ENCODE measurements at regions not wholly inside any gene's neighbourhood (a gene's known extent, or its start where the extent isn't known, plus 50 kb on each side); places are given as distances from the start of the nearest gene placed in this dataset.

- POLR2A ChIA-PET = no interaction called here
- no peak overlapping the region for H3K4me3 Mint-ChIP-seq
- no peaks in the 10 kb centered on the region for H3K36me3 Mint-ChIP-seq (ENCODE audit: low read depth)
- CTCF ChIA-PET = no interaction called here
- H3K9me3 Mint-ChIP-seq = no peaks in the 10 kb centered on the region
- H3K27me3 Mint-ChIP-seq = peaks cover 11% of the 10 kb centered on the region
- intact Hi-C loops (cut with micrococcal nuclease) = no loop called here
- no peak for TF ChIP-seq CTCF (IDR thresholded peaks at IDR 0.05)
- H3K4me1 Mint-ChIP-seq (ENCODE audit: low read depth) = no peaks in the 10 kb centered on the region
- ATAC-seq (no peak), DNase-seq (no peak)
- no peak overlapping the region for H3K27ac Mint-ChIP-seq
Observed at GRCh38 chr13:60260440-60260839, 96.7 kb upstream of the DIAPH3 start.

- no peak for TF ChIP-seq CTCF (IDR thresholded peaks at IDR 0.05)
- DNase-seq = no peak
- H3K4me3 Mint-ChIP-seq = no peak overlapping the region
- no peaks in the 10 kb centered on the region for H3K9me3 Mint-ChIP-seq
- no peaks in the 10 kb centered on the region for H3K36me3 Mint-ChIP-seq (ENCODE audit: low read depth)
- CTCF ChIA-PET = no interaction called here
- peaks cover 11% of the 10 kb centered on the region for H3K27me3 Mint-ChIP-seq
- H3K27ac Mint-ChIP-seq = no peak overlapping the region
- POLR2A ChIA-PET = no interaction called here
- ATAC-seq = no peak
- no peaks in the 10 kb centered on the region for H3K4me1 Mint-ChIP-seq (ENCODE audit: low read depth)
- intact Hi-C loops (cut with micrococcal nuclease) = no loop called here
Observed at GRCh38 chr13:60261432-60262351, 98.0 kb upstream of the DIAPH3 start.

- POLR2A ChIA-PET = no interaction called here
- Mint-ChIP-seq H3K36me3 (ENCODE audit: low read depth) (no peaks in the 10 kb centered on the region), H3K9me3 (no peaks in the 10 kb centered on the region), H3K4me1 (ENCODE audit: low read depth) (no peaks in the 10 kb centered on the region), H3K27ac (no peak overlapping the region), H3K4me3 (no peak overlapping the region), H3K27me3 (peaks cover 11% of the 10 kb centered on the region)
- intact Hi-C loops (cut with micrococcal nuclease) = no loop called here
- CTCF ChIA-PET = no interaction called here
- DNase-seq = no peak
- no peak for ATAC-seq
- TF ChIP-seq CTCF (IDR thresholded peaks at IDR 0.05) = no peak
Observed at GRCh38 chr13:60265566-60265965, 101.8 kb upstream of the DIAPH3 start.

GRCh38 chr13:60267498-60268202 is 103.9 kb upstream of the DIAPH3 start:
- ChIA-PET POLR2A (no interaction called here), CTCF (no interaction called here)
- intact Hi-C loops (cut with micrococcal nuclease) = no loop called here
- DNase-seq (peak; percentile 54), ATAC-seq (peak; percentile 92)
- Mint-ChIP-seq H3K27ac (no peak overlapping the region), H3K27me3 (peaks cover 5% of the 10 kb centered on the region), H3K36me3 (ENCODE audit: low read depth) (no peaks in the 10 kb centered on the region), H3K9me3 (no peaks in the 10 kb centered on the region), H3K4me1 (ENCODE audit: low read depth) (no peaks in the 10 kb centered on the region), H3K4me3 (no peak overlapping the region)
- TF ChIP-seq CTCF (IDR thresholded peaks at IDR 0.05) = no peak

GRCh38 chr13:60268203-60268555 is 104.5 kb upstream of the DIAPH3 start:
- ATAC-seq = no peak
- DNase-seq = no peak
- ChIA-PET POLR2A (no interaction called here), CTCF (no interaction called here)
- no peak overlapping the region for H3K27ac Mint-ChIP-seq
- H3K4me1 Mint-ChIP-seq (ENCODE audit: low read depth) = no peaks in the 10 kb centered on the region
- no peaks in the 10 kb centered on the region for H3K36me3 Mint-ChIP-seq (ENCODE audit: low read depth)
- H3K27me3 Mint-ChIP-seq = peaks cover 4% of the 10 kb centered on the region
- no peak overlapping the region for H3K4me3 Mint-ChIP-seq
- TF ChIP-seq CTCF (IDR thresholded peaks at IDR 0.05) = no peak
- no peaks in the 10 kb centered on the region for H3K9me3 Mint-ChIP-seq
- intact Hi-C loops (cut with micrococcal nuclease) = no loop called here

All from activated CD8-positive, alpha-beta T cell treated with anti-CD3 and anti-CD28 coated beads for 36 hours (primary cell).